Liver (tissue), 7 donors: ENCODE measurements at regions not wholly inside any gene's neighbourhood (a gene's known extent, or its start where the extent isn't known, plus 50 kb on each side); places are given as distances from the start of the nearest gene placed in this dataset.

Experiments used
- DNase-seq: peaks from one replicate; pipeline ENCODE4 v3.0.0-alpha.2; 2017; ENCODE audit warnings: low spot score
- H3K27ac ChIP-seq, 2 donors: one replicate each; pipeline ENCODE4 v1.7.0; 2013; ENCODE audit warnings: inconsistent platforms in 2 of 2, low read length in 2 of 2, control low read depth in 1 of 2, low read depth in 1 of 2, mild to moderate bottlenecking in 1 of 2
- H3K27me3 ChIP-seq, 4 donors: one replicate each; pipeline versions ENCODE4 v1.6.1 to v1.7.0; 2013; ENCODE audit warnings: low read length in 3 of 4, inconsistent platforms in 1 of 4, mild to moderate bottlenecking in 1 of 4, moderate library complexity in 1 of 4; ENCODE audit not compliant: control insufficient read depth in 4 of 4, insufficient read depth in 4 of 4
- H3K36me3 ChIP-seq, 4 donors: one replicate each; pipeline versions ENCODE4 v1.6.1 to v1.7.0; 2013; ENCODE audit warnings: low read length in 3 of 4, mild to moderate bottlenecking in 3 of 4, low read depth in 1 of 4, moderate library complexity in 1 of 4; ENCODE audit not compliant: control insufficient read depth in 4 of 4, insufficient read depth in 3 of 4
- H3K4me1 ChIP-seq, 4 donors: one replicate each; pipeline versions ENCODE4 v1.6.1 to v1.7.0; 2013; ENCODE audit warnings: low read length in 3 of 4, mild to moderate bottlenecking in 3 of 4, moderate library complexity in 1 of 4; ENCODE audit not compliant: control insufficient read depth in 4 of 4, insufficient read depth in 4 of 4
- H3K4me3 ChIP-seq, 3 donors: one replicate each; pipeline versions ENCODE4 v1.6.1 to v1.7.0; 2013; ENCODE audit warnings: low read length in 3 of 3, control low read depth in 1 of 3, low read depth in 1 of 3, mild to moderate bottlenecking in 1 of 3
- H3K9ac ChIP-seq, 2 donors: one replicate each; pipeline ENCODE4 v1.7.0; 2013; ENCODE audit warnings: low read length in 2 of 2, mild to moderate bottlenecking in 2 of 2, moderate library complexity in 2 of 2, control low read depth in 1 of 2, low read depth in 1 of 2
- H3K9me3 ChIP-seq, 4 donors: one replicate each; pipeline versions ENCODE4 v1.6.1 to v1.7.0; 2013; ENCODE audit warnings: low read length in 3 of 4; ENCODE audit not compliant: control insufficient read depth in 4 of 4
- EGR1 ChIP-seq, 2 donors: IDR thresholded peaks; 2 replicates each; pipeline ENCODE4 v1.6.1; 2016 to 2018; ENCODE audit warnings: antibody characterized with exemption in 2 of 2, low read depth in 2 of 2
- FOXA2 ChIP-seq: IDR thresholded peaks from 2 replicates; pipeline ENCODE4 v1.6.1; 2016; ENCODE audit warnings: antibody characterized with exemption
- GABPA ChIP-seq, 2 donors: IDR thresholded peaks in 1 of 2; conservative IDR thresholded peaks in 1 of 2; 2 replicates each; pipeline ENCODE4 v1.6.1; 2016; ENCODE audit warnings: antibody characterized with exemption in 2 of 2, mild to moderate bottlenecking in 1 of 2, moderate library complexity in 1 of 2
- HNF4A ChIP-seq, 2 donors: conservative IDR thresholded peaks; 2 replicates each; pipeline ENCODE4 v1.6.1; 2016; ENCODE audit warnings: antibody characterized with exemption in 2 of 2, mild to moderate bottlenecking in 2 of 2
- HNF4G ChIP-seq: IDR thresholded peaks from 2 replicates; pipeline ENCODE4 v1.6.1; 2016; ENCODE audit warnings: antibody characterized with exemption
- JUND ChIP-seq, 2 donors: IDR thresholded peaks; 2 replicates each; pipeline ENCODE4 v1.6.1; 2016; ENCODE audit warnings: antibody characterized with exemption in 2 of 2
- RAD21 ChIP-seq, 2 donors: IDR thresholded peaks; 2 replicates each; pipeline ENCODE4 v1.6.1; 2016; ENCODE audit warnings: antibody characterized with exemption in 2 of 2, mild to moderate bottlenecking in 2 of 2
- RXRA ChIP-seq, 2 donors: IDR thresholded peaks; 2 replicates each; pipeline ENCODE4 v1.6.1; 2017 to 2018; ENCODE audit warnings: antibody characterized with exemption in 2 of 2, mild to moderate bottlenecking in 1 of 2
- SP1 ChIP-seq: IDR thresholded peaks from 2 replicates; pipeline ENCODE4 v1.6.1; 2018; ENCODE audit warnings: antibody characterized with exemption, mild to moderate bottlenecking
- WGBS: extraction: QIAGEN DNeasy Blood & Tissue Kit; methylation state at CpG from one replicate; pipeline ENCODE4 v1.1.7; 2013; 5-methylcytosine and 5-hydroxymethylcytosine counted together
- TF ChIP-seq, protein P1 (sequence below): IDR thresholded peaks from 2 replicates; pipeline ENCODE4 v1.6.1; 2016; ENCODE audit warnings: antibody characterized with exemption, mild to moderate bottlenecking
- TF ChIP-seq, protein P2 (sequence below): IDR thresholded peaks from 2 replicates; pipeline ENCODE4 v1.6.1; 2016; ENCODE audit warnings: antibody characterized with exemption
- TF ChIP-seq, protein P3 (sequence below): IDR thresholded peaks from 2 replicates; pipeline ENCODE4 v1.6.1; 2016; ENCODE audit warnings: antibody characterized with exemption
- donor health status: healthy.
- donor health status: healthy.
- donor health status: healthy.
- donor health status: healthy.

DNA sequence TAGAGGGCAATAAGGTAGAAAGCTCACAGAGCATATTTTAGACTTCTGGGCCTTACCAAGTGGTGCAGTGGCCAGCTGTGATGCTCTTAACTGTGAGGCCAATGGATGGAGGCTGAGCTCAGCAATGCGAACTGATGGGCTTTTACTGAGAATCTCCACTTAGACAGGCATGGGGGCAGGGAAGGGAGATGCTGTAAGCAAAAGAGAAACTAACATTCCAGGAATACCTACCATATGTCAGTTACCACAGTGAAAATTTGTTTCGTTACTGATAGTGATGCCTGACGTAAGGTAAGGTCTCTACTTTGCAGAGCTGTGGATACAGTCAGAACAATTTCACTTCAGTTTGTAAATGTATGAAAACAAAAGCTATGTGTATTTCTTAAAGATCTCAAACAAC, 250.6 kb upstream of the ZFHX3 start:
- 69% methylated on average over 3 of the region's 3 CpGs for WGBS
- no peak overlapping the region for H3K9ac ChIP-seq

DNA sequence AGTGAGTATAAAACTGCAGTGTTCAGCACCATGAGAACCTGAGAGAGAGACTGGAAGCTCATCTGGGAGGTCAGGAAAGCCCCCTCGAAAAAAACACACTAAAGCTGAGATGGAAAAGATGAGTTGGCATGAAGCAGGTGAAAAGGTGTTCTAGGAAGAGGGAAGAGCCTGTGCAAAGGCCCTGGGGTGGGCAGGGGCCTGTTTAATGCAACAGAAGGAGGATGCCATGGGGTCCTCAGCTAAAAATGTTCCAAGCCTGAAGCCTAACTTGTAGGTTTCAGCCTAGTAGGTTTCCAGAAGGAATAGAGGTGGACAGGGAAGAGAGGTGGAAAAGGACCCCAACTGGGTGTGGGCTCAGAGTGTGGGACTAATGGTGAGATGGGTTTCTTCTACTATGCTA, 242.3 kb upstream of the ZFHX3 start:
- WGBS: 37% methylated on average over 1 of the region's 1 CpG
- no peaks in the 10 kb centered on the region for H3K4me1 ChIP-seq
- TF ChIP-seq JUND (IDR thresholded peaks at IDR 0.05): no peak

More for the DNA sequence above, 250.6 kb upstream of the ZFHX3 start:
- H3K9me3 ChIP-seq: no peaks in the 10 kb centered on the region
- H3K4me3 ChIP-seq: no peak overlapping the region
- no peaks in the 10 kb centered on the region for H3K27me3 ChIP-seq
- H3K36me3 ChIP-seq: no peaks in the 10 kb centered on the region
- no peak for TF ChIP-seq FOXA2
- TF ChIP-seq, protein P1, sequence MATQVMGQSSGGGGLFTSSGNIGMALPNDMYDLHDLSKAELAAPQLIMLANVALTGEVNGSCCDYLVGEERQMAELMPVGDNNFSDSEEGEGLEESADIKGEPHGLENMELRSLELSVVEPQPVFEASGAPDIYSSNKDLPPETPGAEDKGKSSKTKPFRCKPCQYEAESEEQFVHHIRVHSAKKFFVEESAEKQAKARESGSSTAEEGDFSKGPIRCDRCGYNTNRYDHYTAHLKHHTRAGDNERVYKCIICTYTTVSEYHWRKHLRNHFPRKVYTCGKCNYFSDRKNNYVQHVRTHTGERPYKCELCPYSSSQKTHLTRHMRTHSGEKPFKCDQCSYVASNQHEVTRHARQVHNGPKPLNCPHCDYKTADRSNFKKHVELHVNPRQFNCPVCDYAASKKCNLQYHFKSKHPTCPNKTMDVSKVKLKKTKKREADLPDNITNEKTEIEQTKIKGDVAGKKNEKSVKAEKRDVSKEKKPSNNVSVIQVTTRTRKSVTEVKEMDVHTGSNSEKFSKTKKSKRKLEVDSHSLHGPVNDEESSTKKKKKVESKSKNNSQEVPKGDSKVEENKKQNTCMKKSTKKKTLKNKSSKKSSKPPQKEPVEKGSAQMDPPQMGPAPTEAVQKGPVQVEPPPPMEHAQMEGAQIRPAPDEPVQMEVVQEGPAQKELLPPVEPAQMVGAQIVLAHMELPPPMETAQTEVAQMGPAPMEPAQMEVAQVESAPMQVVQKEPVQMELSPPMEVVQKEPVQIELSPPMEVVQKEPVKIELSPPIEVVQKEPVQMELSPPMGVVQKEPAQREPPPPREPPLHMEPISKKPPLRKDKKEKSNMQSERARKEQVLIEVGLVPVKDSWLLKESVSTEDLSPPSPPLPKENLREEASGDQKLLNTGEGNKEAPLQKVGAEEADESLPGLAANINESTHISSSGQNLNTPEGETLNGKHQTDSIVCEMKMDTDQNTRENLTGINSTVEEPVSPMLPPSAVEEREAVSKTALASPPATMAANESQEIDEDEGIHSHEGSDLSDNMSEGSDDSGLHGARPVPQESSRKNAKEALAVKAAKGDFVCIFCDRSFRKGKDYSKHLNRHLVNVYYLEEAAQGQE: no peak
- TF ChIP-seq JUND (IDR thresholded peaks at IDR 0.05): no peak
- TF ChIP-seq, protein P2, sequence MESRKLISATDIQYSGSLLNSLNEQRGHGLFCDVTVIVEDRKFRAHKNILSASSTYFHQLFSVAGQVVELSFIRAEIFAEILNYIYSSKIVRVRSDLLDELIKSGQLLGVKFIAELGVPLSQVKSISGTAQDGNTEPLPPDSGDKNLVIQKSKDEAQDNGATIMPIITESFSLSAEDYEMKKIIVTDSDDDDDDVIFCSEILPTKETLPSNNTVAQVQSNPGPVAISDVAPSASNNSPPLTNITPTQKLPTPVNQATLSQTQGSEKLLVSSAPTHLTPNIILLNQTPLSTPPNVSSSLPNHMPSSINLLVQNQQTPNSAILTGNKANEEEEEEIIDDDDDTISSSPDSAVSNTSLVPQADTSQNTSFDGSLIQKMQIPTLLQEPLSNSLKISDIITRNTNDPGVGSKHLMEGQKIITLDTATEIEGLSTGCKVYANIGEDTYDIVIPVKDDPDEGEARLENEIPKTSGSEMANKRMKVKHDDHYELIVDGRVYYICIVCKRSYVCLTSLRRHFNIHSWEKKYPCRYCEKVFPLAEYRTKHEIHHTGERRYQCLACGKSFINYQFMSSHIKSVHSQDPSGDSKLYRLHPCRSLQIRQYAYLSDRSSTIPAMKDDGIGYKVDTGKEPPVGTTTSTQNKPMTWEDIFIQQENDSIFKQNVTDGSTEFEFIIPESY: no peak
- TF ChIP-seq RAD21 (IDR thresholded peaks at IDR 0.05): no peak
- no peak overlapping the region for H3K27ac ChIP-seq
- DNase-seq: no peak
- H3K4me1 ChIP-seq: no peaks in the 10 kb centered on the region

DNA sequence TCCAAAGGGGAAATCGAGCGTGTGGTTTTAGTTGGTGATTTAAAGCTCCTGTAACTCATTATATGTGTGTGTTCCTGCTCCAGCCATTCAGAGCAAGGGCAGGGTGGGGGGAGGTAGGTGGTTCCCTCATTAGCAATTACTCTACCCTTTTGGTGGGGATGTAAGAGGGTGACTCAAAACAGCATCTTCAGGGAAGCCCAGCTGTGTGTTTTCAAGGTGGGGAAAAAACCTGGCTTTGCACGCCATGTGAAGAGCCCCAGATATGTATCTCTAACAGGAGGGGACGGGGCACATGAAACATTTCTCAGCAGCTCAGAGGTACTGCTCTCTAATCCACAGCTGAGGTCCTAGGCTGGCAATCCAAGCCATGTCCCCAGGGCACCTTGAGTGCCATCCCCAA, 241.3 kb upstream of the ZFHX3 start:
- TF ChIP-seq RXRA (IDR thresholded peaks at IDR 0.05) (no peak), JUND (IDR thresholded peaks at IDR 0.05) (no peak), EGR1 (IDR thresholded peaks at IDR 0.05; ENCODE audit: low read depth in 2 of 2) (no peak), FOXA2 (no peak), RAD21 (IDR thresholded peaks at IDR 0.05) (no peak), SP1 (no peak), GABPA (IDR thresholded peaks at IDR 0.05 in 1 of 2, conservative IDR thresholded peaks at IDR 0.05 in 1 of 2) (no peak), HNF4G (no peak), HNF4A (conservative IDR thresholded peaks at IDR 0.05) (no peak)
- TF ChIP-seq, protein P2: no peak
- TF ChIP-seq, protein P3, sequence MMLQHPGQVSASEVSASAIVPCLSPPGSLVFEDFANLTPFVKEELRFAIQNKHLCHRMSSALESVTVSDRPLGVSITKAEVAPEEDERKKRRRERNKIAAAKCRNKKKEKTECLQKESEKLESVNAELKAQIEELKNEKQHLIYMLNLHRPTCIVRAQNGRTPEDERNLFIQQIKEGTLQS: no peak
- H3K27ac ChIP-seq: no peak overlapping the region
- H3K9ac ChIP-seq: no peak overlapping the region
- no peaks in the 10 kb centered on the region for H3K9me3 ChIP-seq
- H3K4me1 ChIP-seq: no peaks in the 10 kb centered on the region
- no peak for DNase-seq
- H3K27me3 ChIP-seq: no peaks in the 10 kb centered on the region
- H3K36me3 ChIP-seq: no peaks in the 10 kb centered on the region
- no peak overlapping the region for H3K4me3 ChIP-seq
- WGBS: 81% methylated on average over 4 of the region's 4 CpGs

More for the DNA sequence above, 242.3 kb upstream of the ZFHX3 start:
- Histone ChIP-seq H3K9ac (no peak overlapping the region), H3K4me3 (no peak overlapping the region), H3K36me3 (no peaks in the 10 kb centered on the region), H3K27me3 (no peaks in the 10 kb centered on the region), H3K9me3 (no peaks in the 10 kb centered on the region), H3K27ac (no peak overlapping the region)
- DNase-seq: no peak
